Pancreas (tissue), 10 donors: ENCODE measurements at regions not wholly inside any gene's neighbourhood (a gene's known extent, or its start where the extent isn't known, plus 50 kb on each side); places are given as distances from the start of the nearest gene placed in this dataset.
"Not testable (repeated sequence)": the region's sequence is repeated elsewhere in the genome, so short reads cannot be mapped to it uniquely, and the experiment has no call there.

Experiments used
- ATAC-seq, 4 donors: fragments of 200-7000 bp; cut with Tn5 transposase; one replicate each; pipeline versions ENCODE4 v1.8.0 to v1.9.1; 2020; ENCODE audit warnings: mild to moderate bottlenecking in 4 of 4, moderate library complexity in 4 of 4
- DNase-seq, 6 donors: peaks; one replicate each; pipeline ENCODE4 v3.0.0-alpha.2; 2020
- FAIRE-seq: peaks from 2 replicates; lab custom pipeline; 2012; peaks lifted over from hg19 to GRCh38; lab: Jason Lieb, UNC
- H3K27ac ChIP-seq, 4 donors: fragments of 200-600 bp; sonication (generic); 1 replicate in 3 of 4; 2 replicates in 1 of 4; pipeline versions ENCODE4 v1.5.0 to v1.8.0; 2020
- H3K27me3 ChIP-seq, 4 donors: fragments of 200-600 bp; one replicate each; pipeline ENCODE4 v1.8.0; 2021
- H3K36me3 ChIP-seq, 3 donors: fragments of 200-600 bp; sonication (generic) in 1 of 3; one replicate each; pipeline versions ENCODE4 v1.5.0 to v1.8.0; 2020 to 2021
- H3K4me1 ChIP-seq, 3 donors: fragments of 200-600 bp; one replicate each; pipeline ENCODE4 v1.8.0; 2021
- H3K4me3 ChIP-seq, 4 donors: fragments of 200-600 bp; sonication (generic) in 2 of 4; one replicate each; pipeline versions ENCODE4 v1.5.0 to v1.8.0; 2020 to 2021
- H3K9me3 ChIP-seq, 4 donors: fragments of 200-600 bp; one replicate each; pipeline ENCODE4 v1.8.0; 2021
- CTCF ChIP-seq, 4 donors: fragments of 200-600 bp; sonication (generic) in 3 of 4; IDR thresholded peaks; one replicate each; pipeline versions ENCODE4 v1.5.0 to v1.8.0; 2021; ENCODE audit warnings: antibody characterized with exemption in 4 of 4
- WGBS, 2 donors: extraction: QIAGEN DNeasy Blood & Tissue Kit; methylation state at CpG; one replicate each; pipeline ENCODE4 v1.1.7; 2013; 5-methylcytosine and 5-hydroxymethylcytosine counted together
- intact Hi-C, 3 donors: fragments of 100-400 bp; cut with DNase I; formaldehyde crosslinking; loops; one replicate each; pipeline versions ENCODE4 v1.11.1 to v1.14.2; 2022
- donor health status: healthy with polysubstance abuse.
- donor health status: DM: no; HTN: no; CAD: no; lungs with moderate emphysema.
- donor health status: DM: no; HTN: no; CAD: no.
- donor health status: control.
- donor health status: control.
- donor health status: Bipolar disorder and iron deficiency.
- donor health status: DM: yes; HTN: yes; CAD: no.
- donor health status: DM: no; HTN: no; CAD: no.
- donor health status: DM: no; HTN: no; CAD: no.
- donor health status: DM: yes; HTN: yes; CAD: no.

GRCh38 chr2:156254637-156255067, 77.9 kb downstream of the NR4A2 start:
- H3K4me1 ChIP-seq, H3K27ac ChIP-seq, H3K36me3 ChIP-seq, H3K27me3 ChIP-seq, FAIRE-seq, intact Hi-C loops, ATAC-seq, H3K9me3 ChIP-seq: not testable (repeated sequence)
- peak in 2 of 6 donors; percentile 17 to 41 for DNase-seq
- peak overlapping the region in 2 of 4 donors; percentile 17 to 33 for H3K4me3 ChIP-seq
- 43 to 51% methylated on average over 21 to 27 of the region's 27 CpGs for WGBS, 2 donors

- FAIRE-seq (no peak), DNase-seq (no peak), ATAC-seq (no peak)
- peak overlapping the region in 2 of 4 donors; percentile 17 to 33 for H3K4me3 ChIP-seq
- H3K9me3 ChIP-seq = no peaks in the 10 kb centered on the region
- intact Hi-C loops = no loop called here
- 66 to 79% methylated on average over 2 of the region's 2 CpGs for WGBS, 2 donors
- H3K4me1 ChIP-seq = no peaks in the 10 kb centered on the region
- no peak for TF ChIP-seq CTCF (IDR thresholded peaks at IDR 0.05)
- H3K36me3 ChIP-seq = no peaks in the 10 kb centered on the region
- H3K27me3 ChIP-seq = no peaks in the 10 kb centered on the region
- no peak overlapping the region for H3K27ac ChIP-seq
Measured at GRCh38 chr2:156253765-156254164, 78.8 kb downstream of the NR4A2 start.

- intact Hi-C loops = no loop called here
- ATAC-seq = no peak
- Histone ChIP-seq H3K36me3 (no peaks in the 10 kb centered on the region), H3K9me3 (no peaks in the 10 kb centered on the region), H3K27me3 (no peaks in the 10 kb centered on the region), H3K27ac (no peak overlapping the region), H3K4me3 (no peak overlapping the region), H3K4me1 (no peaks in the 10 kb centered on the region)
- WGBS, 2 donors = 71 to 81% methylated on average over 1 of the region's 1 CpG
- FAIRE-seq = no peak
- no peak for TF ChIP-seq CTCF (IDR thresholded peaks at IDR 0.05)
- no peak for DNase-seq
Measured at GRCh38 chr2:156242874-156243273, 89.6 kb downstream of the NR4A2 start.

GRCh38 chr2:156237558-156237957, 95.0 kb downstream of the NR4A2 start:
- WGBS, 2 donors = 51 to 60% methylated on average over 2 of the region's 2 CpGs
- Histone ChIP-seq H3K4me1 (no peaks in the 10 kb centered on the region), H3K9me3 (no peaks in the 10 kb centered on the region), H3K4me3 (no peak overlapping the region), H3K36me3 (no peaks in the 10 kb centered on the region), H3K27me3 (no peaks in the 10 kb centered on the region), H3K27ac (no peak overlapping the region)
- intact Hi-C loops = no loop called here
- ATAC-seq (no peak), DNase-seq (no peak), FAIRE-seq (no peak)
- TF ChIP-seq CTCF (IDR thresholded peaks at IDR 0.05) = no peak

- WGBS, 2 donors = 46 to 70% methylated on average over 1 of the region's 1 CpG
- no peaks in the 10 kb centered on the region for H3K4me1 ChIP-seq
- H3K36me3 ChIP-seq = no peaks in the 10 kb centered on the region
- intact Hi-C loops = no loop called here
- H3K27me3 ChIP-seq = no peaks in the 10 kb centered on the region
- ATAC-seq = no peak
- no peak for DNase-seq
- TF ChIP-seq CTCF (IDR thresholded peaks at IDR 0.05) = no peak
- no peak overlapping the region for H3K27ac ChIP-seq
- no peak overlapping the region for H3K4me3 ChIP-seq
- FAIRE-seq = no peak
- no peaks in the 10 kb centered on the region for H3K9me3 ChIP-seq
Measured at GRCh38 chr2:156229724-156230362, 102.7 kb downstream of the NR4A2 start.

GRCh38 chr2:156223328-156223727, 109.2 kb downstream of the NR4A2 start:
- H3K27ac ChIP-seq, H3K27me3 ChIP-seq, H3K36me3 ChIP-seq, FAIRE-seq, intact Hi-C loops, H3K4me1 ChIP-seq, H3K9me3 ChIP-seq, ATAC-seq, DNase-seq, H3K4me3 ChIP-seq: not testable (repeated sequence)
- WGBS, 2 donors = 55 to 79% methylated on average over 1 of the region's 1 CpG
